Vagina (tissue), 2 donors: ENCODE measurements at regions not wholly inside any gene's neighbourhood (a gene's known extent, or its start where the extent isn't known, plus 50 kb on each side); places are given as distances from the start of the nearest gene placed in this dataset.

Experiments
- DNase-seq, 2 donors: peaks; one replicate each; pipeline ENCODE4 v3.0.0-alpha.2; 2017; ENCODE audit errors: extremely low spot score in 2 of 2
- H3K27ac ChIP-seq: fragments of 200-600 bp; sonication (generic); one replicate; pipeline ENCODE4 v1.5.1; 2019
- H3K27me3 ChIP-seq: fragments of 200-600 bp; sonication (generic); one replicate; pipeline ENCODE4 v1.5.1; 2019
- H3K36me3 ChIP-seq, 2 donors: fragments of 200-600 bp; sonication (generic); one replicate each; pipeline ENCODE4 v1.5.1; 2017 to 2019
- H3K4me1 ChIP-seq: fragments of 200-600 bp; sonication (generic); one replicate; pipeline ENCODE4 v1.5.1; 2019
- H3K4me3 ChIP-seq, 2 donors: fragments of 200-600 bp; sonication (generic); 1 replicate in 1 of 2; 2 replicates in 1 of 2; pipeline ENCODE4 v1.5.1; 2016 to 2019
- H3K9me3 ChIP-seq: fragments of 200-600 bp; sonication (generic); one replicate; pipeline ENCODE4 v1.5.1; 2019
- POLR2A ChIP-seq, 2 donors: fragments of 450-650 bp; IDR thresholded peaks; one replicate each; pipeline ENCODE4 v1.6.1; 2017; ENCODE audit warnings: antibody characterized with exemption in 2 of 2, mild to moderate bottlenecking in 2 of 2, moderate library complexity in 2 of 2
- POLR2AphosphoS5 ChIP-seq, 2 donors: sonication (generic); formaldehyde crosslinking; IDR thresholded peaks; one replicate each; pipeline ENCODE4 v1.9.0; 2017; ENCODE audit warnings: antibody characterized with exemption in 2 of 2, mild to moderate bottlenecking in 2 of 2, low read depth in 1 of 2; ENCODE audit not compliant: insufficient read depth in 1 of 2
- intact Hi-C: fragments of 100-400 bp; cut with DNase I; formaldehyde crosslinking; loops from one replicate; pipeline ENCODE4 v1.15.1; 2023
- TF ChIP-seq, protein P1 (sequence below), 3 experiments: fragments of 450-650 bp in 2 of 3; fragments of 200-600 bp in 1 of 3; sonication (generic) in 1 of 3; IDR thresholded peaks; one replicate each; pipeline ENCODE4 v1.5.1; 2017 to 2019; ENCODE audit warnings: antibody characterized with exemption in 3 of 3, mild to moderate bottlenecking in 2 of 3, moderate library complexity in 2 of 3

DNA sequence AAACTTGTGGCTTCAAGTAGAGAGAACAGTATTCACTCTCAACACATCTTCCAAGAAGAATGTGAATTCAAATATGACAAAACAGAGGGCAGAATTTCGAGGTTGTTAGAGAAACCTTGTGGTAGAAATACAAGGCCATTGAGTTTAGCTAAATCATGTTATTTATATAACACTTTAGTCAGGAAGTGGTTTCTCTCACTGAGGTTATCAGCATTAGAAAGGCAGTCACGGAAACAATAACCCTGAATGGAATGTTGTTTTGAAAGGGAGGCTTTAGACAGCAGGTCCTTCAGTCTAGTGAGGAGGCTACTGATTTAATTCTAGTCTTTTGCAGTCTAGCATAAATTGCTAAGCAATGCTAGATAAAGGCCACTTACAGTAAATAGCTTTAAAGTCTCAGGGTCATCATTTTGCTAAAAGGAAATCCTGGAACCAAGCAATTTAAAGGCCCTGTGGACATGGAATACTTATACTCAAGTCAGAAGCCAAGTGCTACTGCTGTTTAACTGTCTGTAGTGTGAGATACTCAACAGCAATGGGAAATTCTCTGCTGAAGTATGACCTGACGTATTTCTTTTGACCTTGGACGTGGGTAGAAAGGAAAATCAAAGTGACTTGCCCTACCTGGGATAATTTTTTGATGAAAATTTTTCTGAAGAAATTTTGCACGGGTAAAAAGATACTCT, 89.0 kb upstream of the CHODL start:
- H3K9me3 ChIP-seq: no peaks in the 10 kb centered on the region
- H3K27ac ChIP-seq: no peak overlapping the region
- TF ChIP-seq POLR2A (IDR thresholded peaks at IDR 0.05) (no peak), POLR2AphosphoS5 (IDR thresholded peaks at IDR 0.05; ENCODE audit: insufficient read depth in 1 of 2, low read depth in 1 of 2) (no peak)
- TF ChIP-seq, protein P1, sequence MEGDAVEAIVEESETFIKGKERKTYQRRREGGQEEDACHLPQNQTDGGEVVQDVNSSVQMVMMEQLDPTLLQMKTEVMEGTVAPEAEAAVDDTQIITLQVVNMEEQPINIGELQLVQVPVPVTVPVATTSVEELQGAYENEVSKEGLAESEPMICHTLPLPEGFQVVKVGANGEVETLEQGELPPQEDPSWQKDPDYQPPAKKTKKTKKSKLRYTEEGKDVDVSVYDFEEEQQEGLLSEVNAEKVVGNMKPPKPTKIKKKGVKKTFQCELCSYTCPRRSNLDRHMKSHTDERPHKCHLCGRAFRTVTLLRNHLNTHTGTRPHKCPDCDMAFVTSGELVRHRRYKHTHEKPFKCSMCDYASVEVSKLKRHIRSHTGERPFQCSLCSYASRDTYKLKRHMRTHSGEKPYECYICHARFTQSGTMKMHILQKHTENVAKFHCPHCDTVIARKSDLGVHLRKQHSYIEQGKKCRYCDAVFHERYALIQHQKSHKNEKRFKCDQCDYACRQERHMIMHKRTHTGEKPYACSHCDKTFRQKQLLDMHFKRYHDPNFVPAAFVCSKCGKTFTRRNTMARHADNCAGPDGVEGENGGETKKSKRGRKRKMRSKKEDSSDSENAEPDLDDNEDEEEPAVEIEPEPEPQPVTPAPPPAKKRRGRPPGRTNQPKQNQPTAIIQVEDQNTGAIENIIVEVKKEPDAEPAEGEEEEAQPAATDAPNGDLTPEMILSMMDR (IDR thresholded peaks at IDR 0.05): no peak
- DNase-seq: no peak
- no peaks in the 10 kb centered on the region for H3K36me3 ChIP-seq
- H3K4me3 ChIP-seq: no peak overlapping the region
- intact Hi-C loops: no loop called here
- H3K4me1 ChIP-seq: no peaks in the 10 kb centered on the region
- H3K27me3 ChIP-seq: no peaks in the 10 kb centered on the region

DNA sequence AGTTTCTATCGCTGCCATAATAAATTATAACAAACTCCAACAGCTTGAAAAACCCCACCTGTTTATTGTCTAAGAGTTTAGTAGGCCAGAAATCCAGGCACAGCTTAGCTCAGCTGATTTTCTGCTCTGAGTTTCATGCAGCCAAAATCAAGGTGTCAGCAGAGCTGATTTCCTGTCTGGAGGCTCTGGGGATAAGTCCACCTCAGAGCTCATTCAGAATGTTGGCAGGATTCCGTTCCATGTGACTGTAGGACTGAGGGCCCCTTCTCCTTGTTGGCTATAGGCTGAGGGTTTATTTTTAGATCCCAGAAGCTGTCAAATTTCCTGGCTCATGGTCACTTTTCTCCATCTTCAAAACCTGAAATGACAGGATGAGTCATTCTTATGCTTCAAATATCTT, 91.6 kb upstream of the CHODL start:
- intact Hi-C loops: no loop called here
- Histone ChIP-seq H3K4me1 (no peaks in the 10 kb centered on the region), H3K4me3 (no peak overlapping the region), H3K9me3 (no peaks in the 10 kb centered on the region), H3K27me3 (no peaks in the 10 kb centered on the region), H3K27ac (no peak overlapping the region), H3K36me3 (no peaks in the 10 kb centered on the region)
- TF ChIP-seq, protein P1 (IDR thresholded peaks at IDR 0.05): no peak
- TF ChIP-seq POLR2A (IDR thresholded peaks at IDR 0.05) (no peak), POLR2AphosphoS5 (IDR thresholded peaks at IDR 0.05; ENCODE audit: insufficient read depth in 1 of 2, low read depth in 1 of 2) (no peak)
- DNase-seq: no peak

GRCh38 chr21:18152371-18152770, 92.3 kb upstream of the CHODL start:
- Histone ChIP-seq H3K4me3 (no peak overlapping the region), H3K4me1 (no peaks in the 10 kb centered on the region), H3K27ac (no peak overlapping the region), H3K27me3 (no peaks in the 10 kb centered on the region), H3K9me3 (no peaks in the 10 kb centered on the region), H3K36me3 (no peaks in the 10 kb centered on the region)
- intact Hi-C loops: no loop called here
- DNase-seq: no peak
- TF ChIP-seq POLR2A (IDR thresholded peaks at IDR 0.05) (no peak), POLR2AphosphoS5 (IDR thresholded peaks at IDR 0.05; ENCODE audit: insufficient read depth in 1 of 2, low read depth in 1 of 2) (no peak)
- TF ChIP-seq, protein P1 (IDR thresholded peaks at IDR 0.05): no peak

GRCh38 chr21:18151046-18151445, 93.6 kb upstream of the CHODL start:
- Histone ChIP-seq H3K27me3 (no peaks in the 10 kb centered on the region), H3K4me3 (no peak overlapping the region), H3K36me3 (no peaks in the 10 kb centered on the region), H3K4me1 (no peaks in the 10 kb centered on the region), H3K27ac (no peak overlapping the region), H3K9me3 (no peaks in the 10 kb centered on the region)
- DNase-seq: no peak
- intact Hi-C loops: no loop called here
- TF ChIP-seq POLR2AphosphoS5 (IDR thresholded peaks at IDR 0.05; ENCODE audit: insufficient read depth in 1 of 2, low read depth in 1 of 2) (no peak), POLR2A (IDR thresholded peaks at IDR 0.05) (no peak)
- TF ChIP-seq, protein P1 (IDR thresholded peaks at IDR 0.05): no peak

DNA sequence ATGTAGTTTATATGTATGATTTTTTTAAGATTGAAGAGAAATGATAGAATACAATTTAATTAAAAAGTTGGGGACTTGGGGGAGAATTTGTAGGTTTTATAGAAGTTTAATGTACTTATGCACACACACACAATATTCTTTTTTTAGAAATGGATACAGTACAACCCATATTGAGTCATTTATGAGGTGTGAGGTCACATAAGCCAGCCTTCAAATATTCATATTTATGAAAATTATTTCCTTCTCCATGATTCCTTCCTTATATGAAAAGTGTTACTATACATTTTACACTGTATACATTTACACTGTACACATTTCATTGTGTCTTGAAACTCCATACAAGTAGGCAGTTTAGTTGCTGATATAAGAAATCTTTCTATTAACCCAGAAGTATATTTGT, 96.2 kb upstream of the CHODL start:
- Histone ChIP-seq H3K27me3 (no peaks in the 10 kb centered on the region), H3K9me3 (no peaks in the 10 kb centered on the region), H3K4me1 (no peaks in the 10 kb centered on the region), H3K4me3 (no peak overlapping the region), H3K36me3 (no peaks in the 10 kb centered on the region), H3K27ac (no peak overlapping the region)
- no peak for TF ChIP-seq POLR2AphosphoS5 (IDR thresholded peaks at IDR 0.05; ENCODE audit: insufficient read depth in 1 of 2, low read depth in 1 of 2)
- no peak for TF ChIP-seq POLR2A (IDR thresholded peaks at IDR 0.05)
- TF ChIP-seq, protein P1 (IDR thresholded peaks at IDR 0.05): no peak
- intact Hi-C loops: no loop called here
- no peak for DNase-seq
